ENCODE measurements at regions not wholly inside any gene's neighbourhood (a gene's known extent, or its start where the extent isn't known, plus 50 kb on each side); places are given as distances from the start of the nearest gene placed in this dataset.

DNA sequence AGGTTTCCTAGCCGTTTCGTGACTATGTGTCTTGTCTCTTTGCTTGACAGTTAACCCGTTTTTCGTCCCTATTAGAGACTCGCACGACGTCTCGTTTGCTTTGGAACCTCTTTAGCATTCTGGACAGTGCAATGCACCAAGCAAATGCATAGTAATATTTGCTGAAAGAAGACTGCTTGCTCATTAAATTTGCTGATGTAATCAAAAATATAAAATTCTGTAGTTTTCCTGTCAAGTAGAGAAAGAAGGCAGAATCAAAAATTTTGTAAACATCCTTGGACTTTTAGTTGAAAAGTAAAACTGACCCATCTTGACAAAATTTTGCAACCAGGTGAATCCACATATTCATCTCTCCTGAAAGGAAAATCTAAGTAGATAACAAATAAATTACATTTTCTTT is 106.9 kb upstream of the RAPGEF2 start:
- no peak for DNase-seq
- no peaks in the 10 kb centered on the region for H3K36me3 ChIP-seq (ENCODE audit: control insufficient read depth, insufficient read depth, low read length)
- TF ChIP-seq, protein P1, sequence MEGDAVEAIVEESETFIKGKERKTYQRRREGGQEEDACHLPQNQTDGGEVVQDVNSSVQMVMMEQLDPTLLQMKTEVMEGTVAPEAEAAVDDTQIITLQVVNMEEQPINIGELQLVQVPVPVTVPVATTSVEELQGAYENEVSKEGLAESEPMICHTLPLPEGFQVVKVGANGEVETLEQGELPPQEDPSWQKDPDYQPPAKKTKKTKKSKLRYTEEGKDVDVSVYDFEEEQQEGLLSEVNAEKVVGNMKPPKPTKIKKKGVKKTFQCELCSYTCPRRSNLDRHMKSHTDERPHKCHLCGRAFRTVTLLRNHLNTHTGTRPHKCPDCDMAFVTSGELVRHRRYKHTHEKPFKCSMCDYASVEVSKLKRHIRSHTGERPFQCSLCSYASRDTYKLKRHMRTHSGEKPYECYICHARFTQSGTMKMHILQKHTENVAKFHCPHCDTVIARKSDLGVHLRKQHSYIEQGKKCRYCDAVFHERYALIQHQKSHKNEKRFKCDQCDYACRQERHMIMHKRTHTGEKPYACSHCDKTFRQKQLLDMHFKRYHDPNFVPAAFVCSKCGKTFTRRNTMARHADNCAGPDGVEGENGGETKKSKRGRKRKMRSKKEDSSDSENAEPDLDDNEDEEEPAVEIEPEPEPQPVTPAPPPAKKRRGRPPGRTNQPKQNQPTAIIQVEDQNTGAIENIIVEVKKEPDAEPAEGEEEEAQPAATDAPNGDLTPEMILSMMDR (IDR thresholded peaks at IDR 0.05; ENCODE audit: insufficient read depth in 1 of 2, low read depth in 1 of 2, low read length in 1 of 2, severe bottlenecking in 1 of 2, unreplicated experiment in 1 of 2): no peak
- Mint-ChIP-seq H3K9me3 (ENCODE audit: unreplicated experiment) (no peaks in the 10 kb centered on the region), H3K27ac (ENCODE audit: unreplicated experiment) (no peak overlapping the region), H3K36me3 (ENCODE audit: insufficient read depth, unreplicated experiment) (no peaks in the 10 kb centered on the region), H3K4me3 (ENCODE audit: unreplicated experiment) (no peak overlapping the region), H3K4me1 (ENCODE audit: low read depth, unreplicated experiment) (no peaks in the 10 kb centered on the region), H3K27me3 (ENCODE audit: insufficient read depth, unreplicated experiment) (no peaks in the 10 kb centered on the region)
- H3K4me1 ChIP-seq: no peaks in the 10 kb centered on the region; the same call in 1 of the 2 replicates
- no peak overlapping the region for H3K4me3 ChIP-seq (ENCODE audit: low read depth, low read length)
- H3K27me3 ChIP-seq (replicated peaks; ENCODE audit: control insufficient read depth, insufficient read depth, low read length): no peaks in the 10 kb centered on the region
- CTCF ChIA-PET: no interaction called here
- H3K9me3 ChIP-seq: no peaks in the 10 kb centered on the region
- intact Hi-C loops (cut with micrococcal nuclease; ENCODE audit: unreplicated experiment): no loop called here
- no TSS peak for BruUV-seq (replicated peaks)
- POLR2A ChIA-PET: no interaction called here

GRCh38 chr4:158996669-158997074 is 106.2 kb upstream of the RAPGEF2 start:
- no peak overlapping the region for H3K27ac Mint-ChIP-seq (ENCODE audit: unreplicated experiment)
- DNase-seq: no peak
- Histone ChIP-seq H3K4me1 (no peaks in the 10 kb centered on the region; the same call in 1 of the 2 replicates), H3K27me3 (replicated peaks; ENCODE audit: control insufficient read depth, insufficient read depth, low read length) (no peaks in the 10 kb centered on the region), H3K36me3 (ENCODE audit: control insufficient read depth, insufficient read depth, low read length) (no peaks in the 10 kb centered on the region), H3K4me3 (ENCODE audit: low read depth, low read length) (no peak overlapping the region), H3K9me3 (no peaks in the 10 kb centered on the region)
- intact Hi-C loops (cut with micrococcal nuclease; ENCODE audit: unreplicated experiment): no loop called here
- ChIA-PET CTCF (no interaction called here), POLR2A (no interaction called here)
- H3K4me3 Mint-ChIP-seq (ENCODE audit: unreplicated experiment): no peak overlapping the region
- no TSS peak for BruUV-seq (replicated peaks)
- TF ChIP-seq, protein P1 (IDR thresholded peaks at IDR 0.05; ENCODE audit: insufficient read depth in 1 of 2, low read depth in 1 of 2, low read length in 1 of 2, severe bottlenecking in 1 of 2, unreplicated experiment in 1 of 2): no peak
- H3K4me1 Mint-ChIP-seq (ENCODE audit: low read depth, unreplicated experiment): no peaks in the 10 kb centered on the region
- H3K27me3 Mint-ChIP-seq (ENCODE audit: insufficient read depth, unreplicated experiment): no peaks in the 10 kb centered on the region
- no peaks in the 10 kb centered on the region for H3K36me3 Mint-ChIP-seq (ENCODE audit: insufficient read depth, unreplicated experiment)
- H3K9me3 Mint-ChIP-seq (ENCODE audit: unreplicated experiment): no peaks in the 10 kb centered on the region

DNA sequence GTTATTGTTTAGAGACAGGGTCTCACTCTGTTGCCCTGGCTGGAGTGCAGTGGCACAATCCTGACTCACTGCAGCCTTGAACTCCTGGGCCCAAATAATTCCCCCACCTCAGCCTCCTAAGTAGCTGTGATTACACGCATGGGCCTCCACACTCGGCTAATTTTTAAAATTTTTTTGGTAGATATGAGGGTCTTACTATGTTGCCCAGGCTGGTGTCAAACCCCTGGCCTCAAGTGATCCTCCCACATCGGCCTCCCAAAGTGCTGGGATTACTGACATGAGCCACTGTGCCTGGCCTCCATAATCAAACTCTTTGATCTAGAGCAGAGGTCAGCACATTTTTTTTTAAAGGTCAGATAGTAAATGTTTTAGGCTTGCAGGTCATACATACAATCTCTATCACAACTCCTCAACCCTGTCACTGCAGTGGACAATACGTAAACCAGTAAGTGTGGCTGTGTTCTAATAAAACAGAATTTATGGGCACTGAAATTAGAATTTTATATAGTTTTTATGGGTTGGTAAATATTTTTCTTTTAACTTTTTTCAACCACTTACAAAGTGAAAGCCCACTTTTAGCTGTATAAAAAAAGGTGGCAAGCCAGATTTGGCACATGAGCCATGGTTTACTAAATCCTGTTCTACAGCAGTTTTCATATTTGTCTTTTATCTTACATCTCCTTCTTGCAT is 105.1 kb upstream of the RAPGEF2 start:
- POLR2A ChIA-PET: interaction anchor here (0.6 kb wide), 1 partner anchor 232 kb away, joined by 4 read pairs; no protein-coding TSS in a partner anchor
- TF ChIP-seq, protein P1 (IDR thresholded peaks at IDR 0.05; ENCODE audit: insufficient read depth in 1 of 2, low read depth in 1 of 2, low read length in 1 of 2, severe bottlenecking in 1 of 2, unreplicated experiment in 1 of 2): no peak
- no peaks in the 10 kb centered on the region for H3K27me3 Mint-ChIP-seq (ENCODE audit: insufficient read depth, unreplicated experiment)

More for the DNA sequence above, 105.1 kb upstream of the RAPGEF2 start:
- Mint-ChIP-seq H3K4me1 (ENCODE audit: low read depth, unreplicated experiment) (no peaks in the 10 kb centered on the region), H3K9me3 (ENCODE audit: unreplicated experiment) (no peaks in the 10 kb centered on the region), H3K27ac (ENCODE audit: unreplicated experiment) (no peak overlapping the region), H3K4me3 (ENCODE audit: unreplicated experiment) (no peak overlapping the region), H3K36me3 (ENCODE audit: insufficient read depth, unreplicated experiment) (no peaks in the 10 kb centered on the region)
- intact Hi-C loops (cut with micrococcal nuclease; ENCODE audit: unreplicated experiment): no loop called here
- H3K4me3 ChIP-seq (ENCODE audit: low read depth, low read length): no peak overlapping the region
- no peaks in the 10 kb centered on the region for H3K9me3 ChIP-seq
- no peaks in the 10 kb centered on the region for H3K36me3 ChIP-seq (ENCODE audit: control insufficient read depth, insufficient read depth, low read length)
- no peak for DNase-seq
- H3K27me3 ChIP-seq (replicated peaks; ENCODE audit: control insufficient read depth, insufficient read depth, low read length): no peaks in the 10 kb centered on the region
- no peaks in the 10 kb centered on the region; the same call in 1 of the 2 replicates for H3K4me1 ChIP-seq
- BruUV-seq (replicated peaks): no TSS peak
- CTCF ChIA-PET: no interaction called here

All from Caco-2 (cell line).